ENCODE measurements at regions not wholly inside any gene's neighbourhood (a gene's known extent, or its start where the extent isn't known, plus 50 kb on each side); places are given as distances from the start of the nearest gene placed in this dataset.

DNA sequence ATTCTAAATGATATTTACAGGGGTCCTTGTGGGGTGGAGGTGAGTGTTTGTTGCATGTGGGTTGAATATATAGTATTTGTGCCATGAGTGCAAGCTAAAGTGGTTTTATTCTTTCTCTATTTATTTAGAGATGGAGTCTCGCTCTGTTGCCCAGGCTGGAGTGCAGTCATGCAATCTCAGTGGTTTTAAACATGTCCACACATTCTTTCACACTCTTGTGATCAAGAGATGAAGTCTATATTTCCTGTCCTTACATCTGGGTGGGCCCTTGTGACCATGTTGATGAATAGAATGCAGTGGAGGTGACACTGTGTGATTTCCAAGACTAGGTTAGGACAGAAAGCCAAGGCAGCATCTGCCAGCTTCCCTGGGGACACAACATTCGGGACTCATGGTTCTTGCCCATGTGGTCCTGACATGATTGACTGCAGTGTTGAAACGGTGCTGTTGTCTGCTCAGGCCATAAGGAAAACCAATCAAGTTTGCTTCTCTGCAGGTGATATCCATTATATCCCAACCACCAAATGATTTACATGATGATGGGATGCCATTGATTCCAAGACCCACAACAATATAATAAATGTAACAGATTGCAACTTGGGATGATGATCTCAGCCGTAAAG, 172.6 kb downstream of the SUDS3 start:
- Histone ChIP-seq H2AFZ (ENCODE audit: low read length) (no peak overlapping the region), H3K27me3 (ENCODE audit: insufficient read depth, low read length, poor library complexity, severe bottlenecking) (no peaks in the 10 kb centered on the region), H3K9me2 (replicated peaks; ENCODE audit: low read depth, low read length) (no peaks in the 10 kb centered on the region), H3K4me3 (ENCODE audit: low read length, poor library complexity, severe bottlenecking) (no peak overlapping the region), H3K79me2 (ENCODE audit: insufficient read depth, low read length) (no peaks in the 10 kb centered on the region), H3F3A (ENCODE audit: low read depth) (no peaks in the 10 kb centered on the region), H3K9ac (ENCODE audit: low read depth, low read length, poor library complexity, severe bottlenecking) (no peak overlapping the region), H3K4me1 (ENCODE audit: insufficient read depth, low read length, poor library complexity, severe bottlenecking) (no peaks in the 10 kb centered on the region), H3K4me2 (ENCODE audit: low read depth, low read length, poor library complexity, severe bottlenecking) (no peak overlapping the region), H3K36me3 (ENCODE audit: insufficient read depth, low read length) (no peaks in the 10 kb centered on the region), H4K20me1 (ENCODE audit: insufficient read depth, low read length, poor library complexity, severe bottlenecking) (no peaks in the 10 kb centered on the region), H3K9me3 (ENCODE audit: insufficient read depth, low read depth, low read length) (no peaks in the 10 kb centered on the region)
- TF ChIP-seq, protein P1, sequence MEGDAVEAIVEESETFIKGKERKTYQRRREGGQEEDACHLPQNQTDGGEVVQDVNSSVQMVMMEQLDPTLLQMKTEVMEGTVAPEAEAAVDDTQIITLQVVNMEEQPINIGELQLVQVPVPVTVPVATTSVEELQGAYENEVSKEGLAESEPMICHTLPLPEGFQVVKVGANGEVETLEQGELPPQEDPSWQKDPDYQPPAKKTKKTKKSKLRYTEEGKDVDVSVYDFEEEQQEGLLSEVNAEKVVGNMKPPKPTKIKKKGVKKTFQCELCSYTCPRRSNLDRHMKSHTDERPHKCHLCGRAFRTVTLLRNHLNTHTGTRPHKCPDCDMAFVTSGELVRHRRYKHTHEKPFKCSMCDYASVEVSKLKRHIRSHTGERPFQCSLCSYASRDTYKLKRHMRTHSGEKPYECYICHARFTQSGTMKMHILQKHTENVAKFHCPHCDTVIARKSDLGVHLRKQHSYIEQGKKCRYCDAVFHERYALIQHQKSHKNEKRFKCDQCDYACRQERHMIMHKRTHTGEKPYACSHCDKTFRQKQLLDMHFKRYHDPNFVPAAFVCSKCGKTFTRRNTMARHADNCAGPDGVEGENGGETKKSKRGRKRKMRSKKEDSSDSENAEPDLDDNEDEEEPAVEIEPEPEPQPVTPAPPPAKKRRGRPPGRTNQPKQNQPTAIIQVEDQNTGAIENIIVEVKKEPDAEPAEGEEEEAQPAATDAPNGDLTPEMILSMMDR (conservative IDR thresholded peaks at IDR 0.05; ENCODE audit: low read length), result no peak
- no peak for TF ChIP-seq EZH2phosphoT487 (IDR thresholded peaks at IDR 0.05; ENCODE audit: borderline replicate concordance)

DNA sequence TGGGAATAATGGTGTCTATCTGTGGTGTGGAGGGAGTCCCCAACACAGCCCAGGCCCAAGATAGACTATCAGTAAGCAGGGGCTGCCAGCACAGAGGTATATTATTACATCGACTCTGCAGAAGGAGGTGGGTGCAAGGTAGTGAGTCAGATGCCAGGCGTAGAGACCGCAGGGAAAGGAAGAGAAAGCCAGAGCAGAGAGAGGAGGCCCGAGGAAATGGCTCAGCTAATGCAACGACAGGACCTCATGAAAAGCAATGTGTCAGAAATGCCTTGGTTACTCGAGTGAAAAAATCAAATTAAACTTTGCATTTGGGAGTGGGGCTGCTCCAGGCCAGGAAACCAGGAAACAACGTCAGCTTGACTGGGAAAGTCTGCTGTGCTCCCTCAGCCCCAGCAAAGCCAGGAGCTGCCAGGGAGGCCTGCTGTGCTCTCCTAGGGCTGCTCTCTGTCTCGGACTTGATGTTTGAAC, 173.2 kb downstream of the SUDS3 start:
- H3K9me3 ChIP-seq (ENCODE audit: insufficient read depth, low read depth, low read length), result no peaks in the 10 kb centered on the region
- H3K4me1 ChIP-seq (ENCODE audit: insufficient read depth, low read length, poor library complexity, severe bottlenecking), result no peaks in the 10 kb centered on the region
- H3F3A ChIP-seq (ENCODE audit: low read depth), result no peaks in the 10 kb centered on the region
- H3K4me3 ChIP-seq (ENCODE audit: low read length, poor library complexity, severe bottlenecking), result no peak overlapping the region
- H4K20me1 ChIP-seq (ENCODE audit: insufficient read depth, low read length, poor library complexity, severe bottlenecking), result no peaks in the 10 kb centered on the region
- no peaks in the 10 kb centered on the region for H3K79me2 ChIP-seq (ENCODE audit: insufficient read depth, low read length)
- no peak overlapping the region for H3K4me2 ChIP-seq (ENCODE audit: low read depth, low read length, poor library complexity, severe bottlenecking)
- no peaks in the 10 kb centered on the region for H3K27me3 ChIP-seq (ENCODE audit: insufficient read depth, low read length, poor library complexity, severe bottlenecking)
- H3K9ac ChIP-seq (ENCODE audit: low read depth, low read length, poor library complexity, severe bottlenecking), result no peak overlapping the region
- H3K9me2 ChIP-seq (replicated peaks; ENCODE audit: low read depth, low read length), result no peaks in the 10 kb centered on the region
- TF ChIP-seq, protein P1 (conservative IDR thresholded peaks at IDR 0.05; ENCODE audit: low read length), result no peak
- no peak for TF ChIP-seq EZH2phosphoT487 (IDR thresholded peaks at IDR 0.05; ENCODE audit: borderline replicate concordance)
- H3K36me3 ChIP-seq (ENCODE audit: insufficient read depth, low read length), result no peaks in the 10 kb centered on the region
- H2AFZ ChIP-seq (ENCODE audit: low read length), result no peak overlapping the region

DNA sequence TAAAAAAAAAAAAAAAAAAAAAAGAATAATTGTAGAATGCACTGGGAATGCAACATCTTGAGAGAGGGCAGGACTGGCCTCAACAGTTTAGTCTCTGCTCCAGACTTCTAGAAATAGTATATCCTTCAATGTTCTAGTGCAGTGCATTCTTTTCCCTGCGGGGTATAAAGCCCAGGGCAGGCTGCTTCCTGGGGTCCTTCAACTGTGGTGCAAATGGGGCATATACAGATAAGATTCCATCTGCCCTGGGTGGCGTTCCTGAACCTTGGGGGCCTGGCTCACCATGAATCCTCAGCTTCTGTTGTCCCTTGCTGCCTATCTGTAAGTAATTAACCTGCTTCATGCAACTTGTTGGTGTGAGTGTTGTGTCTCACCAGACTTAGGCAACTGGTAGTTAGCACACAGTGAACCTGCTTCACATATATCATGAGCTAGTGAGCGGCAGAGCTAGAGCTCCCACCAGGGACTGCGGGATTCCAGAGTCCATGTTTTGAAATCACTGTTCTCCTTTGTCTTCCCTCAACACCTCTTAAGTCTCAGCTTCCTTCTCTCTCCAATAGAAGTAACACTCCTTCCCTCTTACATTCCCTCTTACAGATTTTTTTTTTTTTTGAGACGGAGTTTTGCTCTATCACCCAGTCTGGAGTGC, 177.6 kb downstream of the SUDS3 start:
- TF ChIP-seq, protein P1 (conservative IDR thresholded peaks at IDR 0.05; ENCODE audit: low read length), result no peak
- TF ChIP-seq EZH2phosphoT487 (IDR thresholded peaks at IDR 0.05; ENCODE audit: borderline replicate concordance), result no peak
- no peaks in the 10 kb centered on the region for H4K20me1 ChIP-seq (ENCODE audit: insufficient read depth, low read length, poor library complexity, severe bottlenecking)
- no peaks in the 10 kb centered on the region for H3K27me3 ChIP-seq (ENCODE audit: insufficient read depth, low read length, poor library complexity, severe bottlenecking)
- no peaks in the 10 kb centered on the region for H3K9me2 ChIP-seq (replicated peaks; ENCODE audit: low read depth, low read length)
- no peaks in the 10 kb centered on the region for H3K79me2 ChIP-seq (ENCODE audit: insufficient read depth, low read length)
- H3K9me3 ChIP-seq (ENCODE audit: insufficient read depth, low read depth, low read length), result no peaks in the 10 kb centered on the region
- H2AFZ ChIP-seq (ENCODE audit: low read length), result no peak overlapping the region
- H3K36me3 ChIP-seq (ENCODE audit: insufficient read depth, low read length), result no peaks in the 10 kb centered on the region
- H3K4me2 ChIP-seq (ENCODE audit: low read depth, low read length, poor library complexity, severe bottlenecking), result no peak overlapping the region
- H3K9ac ChIP-seq (ENCODE audit: low read depth, low read length, poor library complexity, severe bottlenecking), result no peak overlapping the region
- no peaks in the 10 kb centered on the region for H3F3A ChIP-seq (ENCODE audit: low read depth)
- H3K4me3 ChIP-seq (ENCODE audit: low read length, poor library complexity, severe bottlenecking), result no peak overlapping the region
- H3K4me1 ChIP-seq (ENCODE audit: insufficient read depth, low read length, poor library complexity, severe bottlenecking), result no peaks in the 10 kb centered on the region
